ENCODE measurements at regions not wholly inside any gene's neighbourhood (a gene's known extent, or its start where the extent isn't known, plus 50 kb on each side); places are given as distances from the start of the nearest gene placed in this dataset.

- no peak for TF ChIP-seq CTCF (IDR thresholded peaks at IDR 0.05; ENCODE audit: low read depth, low read length)
- no peak for TF ChIP-seq POLR2A (IDR thresholded peaks at IDR 0.05; ENCODE audit: extremely low read depth, insufficient read length)
- TF ChIP-seq MAX (IDR thresholded peaks at IDR 0.05; ENCODE audit: low read depth, low read length) = no peak
These were observed 122.8 kb upstream of the SH3BP4 start for GRCh38 chr2:234829074-234829455.
